Common myeloid progenitor, CD34-positive (primary cell): ENCODE measurements at regions not wholly inside any gene's neighbourhood (a gene's known extent, or its start where the extent isn't known, plus 50 kb on each side); places are given as distances from the start of the nearest gene placed in this dataset.

Experiments
- CTCF ChIA-PET: fragments of 350-600 bp; sonication (Branson Sonifier 250); formaldehyde crosslinking; loops from one replicate; lab custom pipeline; 2021; ENCODE audit warnings: antibody characterized with exemption; lab: Charles Lee
- POLR2A ChIA-PET: fragments of 350-600 bp; sonication (Branson Sonifier 250); formaldehyde crosslinking; loops from one replicate; lab custom pipeline; 2021; ENCODE audit warnings: antibody characterized with exemption; lab: Charles Lee
- DNase-seq, 3 donors: peaks; one replicate each; pipeline versions ENCODE4 v3.0.0 to v3.0.0-alpha.2; 2013
- H3K27ac ChIP-seq, 2 experiments: 1 replicate in 1 of 2; 2 replicates in 1 of 2; pipeline ENCODE4 v1.7.0; 2013; ENCODE audit warnings: inconsistent platforms in 2 of 2, low read length in 2 of 2, mild to moderate bottlenecking in 2 of 2, low read depth in 1 of 2, moderate library complexity in 1 of 2; ENCODE audit not compliant: severe bottlenecking in 2 of 2, insufficient read depth in 1 of 2, poor library complexity in 1 of 2
- H3K27me3 ChIP-seq, 5 experiments: replicated peaks in 2 of 5; 1 replicate in 3 of 5; 2 replicates in 2 of 5; pipeline versions ENCODE4 v1.6.1 to v1.7.0; 2013; ENCODE audit warnings: low read length in 4 of 5, mild to moderate bottlenecking in 2 of 5, moderate library complexity in 2 of 5, inconsistent platforms in 1 of 5; ENCODE audit not compliant: insufficient read depth in 5 of 5, control insufficient read depth in 4 of 5
- H3K36me3 ChIP-seq, 4 experiments: 1 replicate in 2 of 4; 2 replicates in 2 of 4; pipeline versions ENCODE4 v1.6.1 to v1.7.0; 2013; ENCODE audit warnings: low read length in 3 of 4, control low read depth in 1 of 4, mild to moderate bottlenecking in 1 of 4; ENCODE audit not compliant: control insufficient read depth in 4 of 4, insufficient read depth in 4 of 4
- H3K4me1 ChIP-seq, 4 experiments: 1 replicate in 3 of 4; 2 replicates in 1 of 4; pipeline versions ENCODE4 v1.6.1 to v1.7.1; 2013; ENCODE audit warnings: low read length in 3 of 4, mild to moderate bottlenecking in 3 of 4, control low read depth in 1 of 4, inconsistent platforms in 1 of 4, moderate library complexity in 1 of 4; ENCODE audit not compliant: control insufficient read depth in 4 of 4, insufficient read depth in 4 of 4; ENCODE audit errors: control extremely low read depth in 1 of 4
- H3K4me3 ChIP-seq, 7 experiments: 1 replicate in 4 of 7; 2 replicates in 3 of 7; pipeline versions ENCODE4 v1.5.1 to v1.7.0; 2013; ENCODE audit warnings: mild to moderate bottlenecking in 7 of 7, low read length in 6 of 7, moderate library complexity in 6 of 7, inconsistent platforms in 2 of 7, low read depth in 2 of 7, control low read depth in 1 of 7; ENCODE audit not compliant: insufficient read depth in 4 of 7, control insufficient read depth in 1 of 7; ENCODE audit errors: extremely low read depth in 1 of 7
- H3K9me3 ChIP-seq, 5 experiments: 1 replicate in 4 of 5; 2 replicates in 1 of 5; pipeline versions ENCODE4 v1.6.1 to v1.7.1; 2013; ENCODE audit warnings: low read length in 4 of 5, mild to moderate bottlenecking in 2 of 5, inconsistent platforms in 1 of 5, low read depth in 1 of 5, moderate library complexity in 1 of 5; ENCODE audit not compliant: control insufficient read depth in 4 of 5, insufficient read depth in 2 of 5; ENCODE audit errors: control extremely low read depth in 1 of 5
- WGBS: methylation state at CpG from one replicate; pipeline ENCODE4 v1.1.5; 2013; ENCODE audit not compliant: insufficient coverage; 5-methylcytosine and 5-hydroxymethylcytosine counted together

- H3K27me3 ChIP-seq, result peaks cover 0 to 2% (median 0%) of the 10 kb centered on the region in 5 experiments
- H3K4me1 ChIP-seq, result no peaks in the 10 kb centered on the region
- POLR2A ChIA-PET, result no interaction called here
- no peak overlapping the region for H3K27ac ChIP-seq
- H3K4me3 ChIP-seq, result no peak overlapping the region
- 94% methylated on average over 11 of the region's 15 CpGs for WGBS
- no peaks in the 10 kb centered on the region for H3K9me3 ChIP-seq
- CTCF ChIA-PET, result no interaction called here
- no peak for DNase-seq
- H3K36me3 ChIP-seq, result no peaks in the 10 kb centered on the region
Observed at GRCh38 chr2:5946225-5947115, 254.3 kb downstream of the SOX11 start.

DNA sequence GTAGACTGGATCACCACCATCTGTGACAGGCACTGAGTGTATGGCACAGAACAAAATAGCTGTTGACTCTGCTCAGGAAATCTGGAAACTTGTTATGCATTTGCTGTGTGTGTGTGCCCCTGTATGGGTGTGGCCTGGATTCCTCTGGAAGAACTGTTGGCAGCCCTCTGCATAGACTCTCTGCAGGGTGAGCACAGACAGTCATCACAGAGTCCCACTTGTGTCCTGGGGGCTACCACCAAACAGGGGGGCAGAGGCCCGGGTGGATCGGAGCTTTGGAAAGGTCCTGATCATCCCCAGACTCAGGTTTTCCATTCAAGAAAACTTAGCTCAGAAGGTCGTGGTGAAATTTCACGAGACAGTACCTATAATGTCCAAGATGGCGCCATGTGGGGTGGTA is 258.6 kb downstream of the SOX11 start:
- DNase-seq, result no peak
- CTCF ChIA-PET, result interaction anchor here (1.0 kb wide), 1 partner anchor 8 kb away, joined by 3 read pairs; no protein-coding TSS in a partner anchor
- no peak overlapping the region for H3K4me3 ChIP-seq
- 91% methylated on average over 5 of the region's 5 CpGs for WGBS
- H3K4me1 ChIP-seq, result no peaks in the 10 kb centered on the region
- POLR2A ChIA-PET, result no interaction called here
- H3K27me3 ChIP-seq, result no peaks in the 10 kb centered on the region
- H3K36me3 ChIP-seq, result no peaks in the 10 kb centered on the region
- peaks cover 0 to 2% (median 0%) of the 10 kb centered on the region in 5 experiments for H3K9me3 ChIP-seq
- no peak overlapping the region for H3K27ac ChIP-seq

GRCh38 chr2:5951471-5951870 is 259.3 kb downstream of the SOX11 start:
- H3K27ac ChIP-seq, result no peak overlapping the region
- no peaks in the 10 kb centered on the region for H3K36me3 ChIP-seq
- no peaks in the 10 kb centered on the region for H3K4me1 ChIP-seq
- WGBS, result 100% methylated on average over 1 of the region's 1 CpG
- CTCF ChIA-PET, result no interaction called here
- no peak overlapping the region for H3K4me3 ChIP-seq
- POLR2A ChIA-PET, result interaction anchor here (0.6 kb wide), 1 partner anchor 1602 kb away, joined by 4 read pairs; no protein-coding TSS in a partner anchor
- H3K9me3 ChIP-seq, result peaks cover 0 to 2% (median 0%) of the 10 kb centered on the region in 5 experiments
- DNase-seq, result no peak
- H3K27me3 ChIP-seq, result no peaks in the 10 kb centered on the region

- POLR2A ChIA-PET, result no interaction called here
- no CpG with 5 or more reads among the region's 1 CpG for WGBS
- Histone ChIP-seq H3K4me3 (no peak overlapping the region), H3K36me3 (no peaks in the 10 kb centered on the region), H3K27me3 (no peaks in the 10 kb centered on the region), H3K9me3 (peaks cover 0 to 2% (median 0%) of the 10 kb centered on the region in 5 experiments), H3K27ac (no peak overlapping the region), H3K4me1 (no peaks in the 10 kb centered on the region)
- CTCF ChIA-PET, result no interaction called here
- DNase-seq, result no peak
Observed at GRCh38 chr2:5953525-5953924, 261.3 kb downstream of the SOX11 start.

- CTCF ChIA-PET, result no interaction called here
- Histone ChIP-seq H3K27ac (no peak overlapping the region), H3K4me1 (no peaks in the 10 kb centered on the region), H3K27me3 (no peaks in the 10 kb centered on the region), H3K4me3 (no peak overlapping the region), H3K36me3 (no peaks in the 10 kb centered on the region), H3K9me3 (peaks cover 0 to 2% (median 0%) of the 10 kb centered on the region in 5 experiments)
- POLR2A ChIA-PET, result no interaction called here
- 81% methylated on average over 4 of the region's 5 CpGs for WGBS
- DNase-seq, result no peak
Observed at GRCh38 chr2:5954509-5954908, 262.3 kb downstream of the SOX11 start.

- peaks cover 0 to 2% (median 0%) of the 10 kb centered on the region in 5 experiments for H3K9me3 ChIP-seq
- H3K4me3 ChIP-seq, result no peak overlapping the region
- no peak overlapping the region for H3K27ac ChIP-seq
- no peaks in the 10 kb centered on the region for H3K4me1 ChIP-seq
- ChIA-PET CTCF (interaction anchor here (0.6 kb wide), 1 partner anchor 20 kb away, joined by 3 read pairs; no protein-coding TSS in a partner anchor), POLR2A (no interaction called here)
- H3K36me3 ChIP-seq, result no peaks in the 10 kb centered on the region
- no peak for DNase-seq
- no peaks in the 10 kb centered on the region for H3K27me3 ChIP-seq
Observed at GRCh38 chr2:5955921-5956320, 263.7 kb downstream of the SOX11 start.
